NCI-H2227 treated with DMSO at 0.1 percent for 48 hours (cell line): ENCODE measurements at regions not wholly inside any gene's neighbourhood (a gene's known extent, or its start where the extent isn't known, plus 50 kb on each side); places are given as distances from the start of the nearest gene placed in this dataset.
A peak's percentile ranks its signal among the peaks of the same experiment; 100 is the strongest.

Source experiments
- DNase-seq: peaks from one replicate; lab custom pipeline; 2025; lab: John Stamatoyannopoulos, UW

DNA sequence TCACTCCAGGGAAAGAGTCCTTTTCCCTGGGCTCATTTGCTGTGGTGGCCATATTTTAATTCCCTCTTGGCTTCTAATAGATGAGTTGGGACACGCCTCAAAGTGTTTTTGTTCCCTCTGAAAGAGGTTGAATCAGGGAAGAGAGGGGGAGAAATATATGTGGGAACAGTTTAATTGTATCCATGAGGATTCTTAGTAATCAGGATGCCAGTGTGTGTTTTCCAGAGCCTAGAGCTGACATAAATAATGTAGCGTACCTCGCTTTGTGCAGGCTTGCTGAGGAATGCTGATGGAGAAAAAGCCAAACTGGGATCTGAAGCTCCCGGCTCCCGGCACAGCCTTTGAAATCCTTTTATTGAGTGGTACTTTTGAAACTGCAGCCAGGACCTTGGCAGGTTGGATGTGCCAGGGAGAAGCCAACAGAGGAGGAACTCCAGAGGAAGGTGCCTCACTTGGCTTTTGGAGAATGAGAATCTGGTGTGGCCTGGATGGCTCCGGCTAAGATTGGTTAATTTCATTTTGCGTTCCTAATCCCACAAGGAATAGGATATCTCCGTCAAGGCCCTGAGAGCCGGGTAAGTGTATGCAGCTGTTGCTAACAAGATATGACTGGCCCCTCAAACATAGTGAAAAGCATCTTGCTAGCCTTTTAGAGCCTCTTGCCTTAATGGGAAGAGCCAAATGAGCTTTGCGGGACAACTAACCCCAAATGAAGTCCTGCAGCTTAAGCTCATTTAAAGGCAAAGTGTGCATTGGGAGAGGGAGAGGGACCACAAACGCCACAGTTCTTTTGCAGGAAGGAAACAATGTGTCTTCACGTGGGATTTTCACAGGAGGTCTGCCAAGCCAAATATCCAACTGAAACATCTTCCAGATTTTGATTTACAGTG lies 471.1 kb upstream of the WWC1 start:
- DNase-seq, result no peak

DNA sequence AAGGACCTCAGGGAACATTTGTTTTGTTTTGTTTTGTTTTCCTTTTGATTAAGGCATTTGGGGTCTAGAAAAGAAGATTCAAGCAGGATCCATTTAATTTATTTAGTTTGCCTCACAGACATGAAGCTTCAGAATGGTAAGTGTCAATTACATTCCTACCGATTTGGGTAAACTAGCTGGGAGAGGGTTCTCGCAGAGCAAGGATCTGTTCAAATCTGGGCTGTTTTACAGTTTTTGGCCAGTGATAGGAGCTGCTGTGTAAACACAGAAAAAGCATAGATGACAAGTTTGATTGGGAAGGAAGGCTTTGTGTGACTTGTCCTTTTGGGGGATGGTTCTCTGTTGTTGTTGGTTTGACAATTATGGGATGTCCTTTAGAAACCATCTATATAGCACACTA lies 470.3 kb upstream of the WWC1 start:
- no peak for DNase-seq

DNA sequence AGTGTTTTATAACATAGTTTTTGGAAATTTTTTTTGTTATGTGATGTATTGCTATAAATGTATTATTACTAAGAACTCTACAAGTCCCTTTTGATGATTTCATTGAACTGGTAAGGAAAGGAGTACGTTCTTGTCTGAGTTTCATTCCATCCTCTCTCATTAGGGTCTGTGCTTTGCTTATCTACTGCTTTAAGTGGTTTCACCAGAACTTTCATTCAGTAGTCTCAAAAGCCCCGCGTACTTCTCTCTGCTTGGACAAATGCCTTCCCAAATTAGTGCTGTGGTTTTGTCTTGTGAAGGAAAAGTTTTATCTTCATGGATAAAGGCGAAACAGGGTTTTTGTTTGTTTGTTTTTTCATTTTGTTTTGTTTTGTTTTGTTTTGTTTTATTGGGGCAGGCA lies 469.8 kb upstream of the WWC1 start:
- no peak for DNase-seq

DNA sequence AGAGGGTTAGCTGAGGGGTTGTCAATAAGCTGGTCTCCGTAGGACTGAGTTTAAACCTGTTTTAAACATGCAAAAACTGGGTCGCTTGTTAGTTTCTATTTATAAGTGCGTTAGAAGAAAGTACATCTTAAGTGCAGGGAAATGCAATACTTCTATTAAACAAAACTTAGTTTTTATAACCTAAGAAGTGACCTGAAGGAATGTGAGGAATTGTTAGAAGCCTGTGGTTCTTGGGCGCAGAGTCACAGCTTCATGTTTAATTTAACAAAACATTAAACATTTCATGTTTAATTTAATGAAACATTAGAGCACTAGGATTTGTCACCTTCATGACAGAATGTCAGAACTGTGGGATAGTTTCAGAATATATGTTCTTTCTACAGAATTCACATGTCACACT lies 469.2 kb upstream of the WWC1 start:
- no peak for DNase-seq

DNA sequence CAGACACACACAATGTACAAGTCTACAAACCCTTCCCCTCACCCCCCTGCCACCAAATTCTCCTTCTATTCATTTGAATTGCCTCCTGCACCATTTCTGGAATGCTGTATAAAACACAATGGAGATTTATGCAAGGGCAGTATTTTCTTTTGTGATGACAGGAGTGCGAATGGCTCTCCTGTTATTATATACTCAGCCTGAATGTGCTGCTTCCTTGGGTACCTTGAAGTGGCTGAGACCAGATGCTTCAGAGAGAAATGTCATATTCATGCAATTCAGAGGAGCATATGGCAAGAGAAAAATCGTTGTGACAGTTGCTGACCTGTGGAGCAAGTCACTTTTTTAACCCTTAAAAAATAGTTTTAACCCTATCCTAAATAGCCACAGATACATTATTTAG lies 468.0 kb upstream of the WWC1 start:
- DNase-seq, result peak; percentile 15

DNA sequence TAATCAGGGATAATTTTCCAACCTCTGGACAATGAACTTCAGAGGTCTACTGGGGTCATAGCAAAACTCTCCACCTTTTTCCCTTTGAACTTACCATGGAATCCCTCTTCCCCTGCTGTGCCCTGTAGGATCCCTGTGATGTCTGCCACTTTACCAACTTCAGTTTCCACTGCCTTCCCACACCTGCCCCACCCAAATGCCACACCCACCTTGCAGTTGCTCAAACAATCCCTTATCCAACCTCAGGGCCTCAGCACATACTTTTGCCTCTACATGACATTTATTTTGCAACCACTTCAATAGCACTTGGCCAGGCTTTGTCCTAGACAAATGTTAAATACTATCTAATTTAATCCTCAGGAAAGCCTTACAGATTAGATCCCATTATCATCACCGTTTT lies 463.7 kb upstream of the WWC1 start:
- no peak for DNase-seq

DNA sequence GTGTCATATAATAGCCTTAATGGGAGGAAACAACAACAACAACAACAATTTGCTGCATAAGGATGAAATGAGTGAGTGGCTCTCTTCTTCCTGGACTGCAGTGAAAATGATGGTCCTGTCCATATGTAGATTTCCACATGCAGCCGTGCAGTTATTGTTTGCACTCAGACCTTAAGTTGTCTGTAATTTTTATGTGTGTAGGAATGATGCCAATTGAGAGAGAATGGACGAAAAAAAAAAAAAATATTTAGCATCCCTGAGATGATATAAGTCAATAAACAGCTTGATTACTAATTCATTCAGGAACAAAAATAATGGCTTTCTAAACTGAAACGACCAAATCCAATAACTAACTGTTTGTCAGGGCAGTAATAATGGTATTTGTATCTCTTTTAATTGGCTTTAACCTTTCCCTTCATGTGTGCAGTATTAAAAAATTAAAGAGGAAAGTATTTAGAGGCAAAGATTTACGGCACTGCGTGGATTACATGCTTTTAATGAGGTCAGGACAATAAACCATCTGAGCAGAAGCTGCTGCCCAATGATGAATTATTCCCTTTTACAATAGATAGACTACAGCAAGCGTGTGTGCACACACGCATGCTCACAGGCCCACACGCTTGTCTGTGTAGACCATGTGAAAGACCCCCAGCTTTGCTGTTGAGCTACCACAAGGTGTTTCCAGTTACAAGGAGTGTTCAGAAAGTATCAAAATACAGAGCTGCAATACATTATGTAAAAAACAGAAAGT lies 459.5 kb upstream of the WWC1 start:
- no peak for DNase-seq

DNA sequence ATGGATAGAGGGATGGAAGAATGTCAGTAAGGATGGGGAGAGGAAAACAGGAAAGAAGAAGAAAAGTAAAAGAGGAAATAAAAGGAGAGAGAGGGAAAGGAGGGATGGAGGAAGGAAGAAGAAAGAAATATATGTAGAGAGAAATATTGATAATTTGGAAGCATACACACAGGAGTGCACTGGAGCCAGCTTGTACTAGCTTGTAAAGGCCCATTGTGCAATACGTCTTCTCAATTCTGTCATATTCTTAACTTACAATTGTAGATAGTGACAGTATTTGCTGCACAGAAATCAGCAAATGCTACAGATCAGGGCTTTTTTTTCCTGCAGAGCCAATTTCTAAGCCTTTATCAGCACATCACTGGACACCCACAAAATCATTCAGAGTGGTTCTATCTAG lies 458.8 kb upstream of the WWC1 start:
- DNase-seq, result no peak

DNA sequence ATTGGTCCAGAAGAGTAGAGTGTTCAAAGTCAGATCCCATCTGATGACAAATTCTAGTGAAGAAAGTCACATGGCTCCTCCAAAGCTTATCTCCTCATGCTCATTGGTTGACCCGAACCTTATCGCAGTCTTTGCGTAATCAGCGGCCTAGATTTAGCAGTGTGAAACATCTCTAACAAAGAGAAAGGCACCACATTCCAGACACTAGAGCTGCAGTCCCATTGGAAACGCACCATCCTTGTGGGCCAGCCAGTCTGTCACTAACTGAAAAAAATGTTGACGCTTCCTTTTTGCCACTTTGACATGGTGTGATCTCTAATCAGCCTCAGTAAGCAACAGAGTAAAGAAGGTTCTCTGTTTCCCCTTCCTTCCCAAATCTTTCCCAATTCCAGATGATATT lies 458.0 kb upstream of the WWC1 start:
- DNase-seq, result no peak

DNA sequence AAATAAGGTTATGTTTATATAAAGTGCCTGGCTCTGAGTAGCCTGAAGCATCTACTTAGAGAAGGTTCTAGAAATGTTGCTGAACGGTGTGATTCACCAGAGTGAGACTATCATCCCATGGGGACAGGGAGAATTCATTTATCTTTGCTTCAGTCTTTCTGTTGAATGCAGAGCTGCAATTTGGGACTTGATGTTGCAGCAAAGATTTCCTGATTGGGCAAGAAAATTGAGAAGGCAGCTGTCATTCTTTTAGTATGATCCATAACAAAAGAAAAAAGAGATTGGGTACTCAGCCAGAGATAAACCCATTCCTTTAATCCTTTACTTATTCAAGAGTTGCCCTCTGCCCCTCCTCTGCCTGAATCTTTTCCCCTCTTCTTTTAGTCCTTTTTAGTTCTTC lies 456.3 kb upstream of the WWC1 start:
- no peak for DNase-seq

DNA sequence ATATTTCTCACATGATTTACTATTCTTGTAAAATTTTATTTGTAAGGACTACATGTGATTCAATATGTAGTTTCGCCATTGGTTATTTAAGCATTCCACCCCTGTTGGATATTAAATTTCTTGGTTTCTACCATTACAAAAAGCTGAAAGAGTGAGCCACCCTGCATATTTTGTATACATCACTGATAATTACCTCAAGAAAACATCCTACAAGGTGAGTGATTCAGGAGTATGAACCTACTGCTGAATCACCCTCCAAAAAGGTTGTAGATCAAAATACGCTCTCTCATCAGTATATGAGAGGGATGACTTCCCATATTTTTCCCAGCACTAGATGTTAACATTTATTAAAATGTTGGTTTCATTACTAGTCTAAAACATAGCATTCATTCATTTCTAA lies 454.3 kb upstream of the WWC1 start:
- no peak for DNase-seq

DNA sequence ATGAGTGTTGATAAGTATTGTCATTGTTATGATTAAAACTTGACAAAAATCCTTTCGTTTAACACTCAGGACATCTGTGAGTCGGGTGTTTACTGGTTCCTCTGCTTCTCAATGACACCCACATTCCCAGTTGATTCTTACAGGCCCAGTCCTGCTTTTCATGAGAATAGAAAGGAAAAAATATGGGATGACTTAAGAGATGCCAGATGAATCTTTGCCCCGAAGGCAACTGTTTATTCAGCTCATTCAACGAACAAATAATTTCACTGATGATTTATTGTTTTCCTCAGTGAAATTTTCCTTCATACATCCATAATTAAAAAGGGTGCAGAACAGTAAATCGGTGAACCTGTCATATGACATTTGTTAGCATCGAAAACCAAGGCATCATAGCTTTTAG lies 452.4 kb upstream of the WWC1 start:
- DNase-seq, result no peak

DNA sequence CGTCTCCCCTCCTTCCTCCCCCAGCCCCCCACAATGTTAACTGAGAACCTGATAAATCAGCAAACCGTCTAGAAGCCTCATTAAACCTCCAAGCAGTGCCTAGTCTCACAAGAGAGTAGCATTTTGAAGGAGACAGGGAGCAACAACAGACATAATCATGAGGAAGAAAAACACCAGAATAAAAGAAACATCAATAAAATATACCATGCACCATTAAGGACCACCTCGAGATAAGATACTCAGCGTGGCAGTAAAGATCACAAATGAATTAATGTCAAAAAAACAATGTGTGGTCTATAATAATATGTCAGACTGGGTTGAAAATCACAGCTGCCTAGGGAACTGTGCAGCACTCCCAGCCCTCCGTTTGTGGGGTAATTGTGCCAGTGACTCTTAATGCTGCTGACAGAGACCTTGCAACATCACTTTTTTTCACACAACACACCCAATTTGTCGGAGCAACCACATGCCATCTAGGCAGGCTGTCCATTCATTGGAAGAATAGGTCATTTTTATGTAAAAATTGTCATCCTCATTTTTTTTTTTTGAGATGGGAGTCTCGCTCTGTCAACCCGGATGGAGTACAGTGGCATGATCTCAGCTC lies 450.8 kb upstream of the WWC1 start:
- peak; percentile 49 for DNase-seq

DNA sequence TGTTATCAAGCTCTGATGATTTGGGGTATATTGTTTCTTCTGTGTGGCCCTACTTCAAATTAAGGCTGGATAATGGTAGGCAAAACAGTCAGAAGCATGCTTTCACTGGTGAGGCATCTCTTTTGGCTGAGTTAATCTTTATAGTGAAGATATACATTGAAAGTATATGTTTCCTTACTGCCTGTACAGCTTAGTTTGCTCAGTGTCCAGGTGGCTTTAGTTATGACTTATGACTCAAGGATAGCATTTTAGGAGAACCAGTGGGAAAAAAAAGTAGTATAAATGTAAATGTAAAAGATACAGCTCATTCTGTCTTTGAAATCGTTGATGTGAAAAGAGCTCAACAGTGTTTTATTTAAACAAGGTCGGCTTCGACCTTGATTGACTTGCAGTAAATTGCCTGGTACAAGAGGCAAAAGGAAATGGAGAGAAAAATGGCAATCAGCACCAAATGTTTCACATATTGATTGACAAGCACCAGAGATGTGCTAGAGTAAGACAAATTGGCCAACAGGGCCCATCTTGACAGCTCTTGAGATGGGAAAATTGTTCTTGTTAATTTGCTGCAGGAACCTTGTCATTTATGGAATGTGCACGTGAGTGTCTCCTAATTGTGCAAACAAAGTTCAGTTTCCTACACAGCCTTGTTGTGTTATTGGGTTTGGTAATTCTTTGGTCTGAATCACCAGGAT lies 447.4 kb upstream of the WWC1 start:
- peak; percentile 9 for DNase-seq

DNA sequence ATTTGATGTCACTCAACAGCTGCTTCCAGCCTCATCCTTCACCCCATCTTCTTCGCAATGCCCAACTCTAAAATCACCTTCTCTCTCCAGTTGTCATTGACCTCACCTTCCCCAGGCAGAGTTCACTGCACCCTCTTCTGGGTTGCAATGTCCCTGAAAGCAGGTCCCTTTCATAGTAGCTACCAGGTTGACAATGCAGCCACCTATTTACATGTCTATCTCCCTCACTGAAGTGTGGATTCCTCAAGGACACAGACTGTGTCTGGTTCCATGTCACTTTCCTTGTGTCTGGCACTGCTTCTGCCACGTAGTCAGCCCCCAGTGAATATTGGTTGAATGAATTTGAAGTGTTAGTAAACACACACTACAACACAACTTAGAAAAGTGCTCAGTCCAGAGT lies 445.5 kb upstream of the WWC1 start:
- DNase-seq, result no peak

DNA sequence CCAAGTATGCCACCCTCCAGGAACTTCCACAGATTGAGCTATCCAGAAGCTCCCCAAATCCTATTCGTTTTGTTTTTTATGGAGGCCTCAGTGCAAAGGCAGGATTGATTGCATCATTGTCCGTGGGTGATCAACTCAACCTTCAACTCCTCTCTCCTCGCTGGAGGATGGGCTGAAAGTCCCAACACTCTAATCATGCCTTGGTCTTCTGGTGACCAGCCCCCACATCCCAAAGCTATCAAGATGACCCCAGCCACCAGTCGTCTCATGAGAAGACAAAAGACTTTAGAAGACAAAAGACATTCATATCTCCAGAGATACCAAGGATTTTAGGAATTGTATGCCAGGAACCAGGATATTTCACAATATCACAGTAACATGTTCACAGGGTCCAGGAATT lies 441.6 kb upstream of the WWC1 start:
- no peak for DNase-seq

DNA sequence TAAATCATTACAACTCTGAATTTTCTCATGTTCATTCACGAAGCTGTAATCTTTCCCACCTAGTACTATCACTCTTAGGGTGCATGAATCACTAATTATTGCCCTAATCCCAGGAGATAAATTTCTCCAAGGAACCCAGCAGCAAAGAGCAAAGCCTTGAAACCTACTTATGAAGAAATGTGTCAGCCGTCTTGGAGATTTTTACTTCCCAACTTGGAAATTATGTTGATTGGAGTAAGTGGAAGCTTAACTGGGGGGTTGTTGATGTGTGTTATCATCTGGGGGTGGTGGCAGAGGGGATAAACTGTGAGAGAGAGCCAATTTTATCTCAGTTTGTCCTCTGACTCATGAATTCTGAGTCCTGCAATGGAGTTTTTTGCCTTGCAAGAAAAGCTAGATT lies 440.5 kb upstream of the WWC1 start:
- DNase-seq, result no peak

DNA sequence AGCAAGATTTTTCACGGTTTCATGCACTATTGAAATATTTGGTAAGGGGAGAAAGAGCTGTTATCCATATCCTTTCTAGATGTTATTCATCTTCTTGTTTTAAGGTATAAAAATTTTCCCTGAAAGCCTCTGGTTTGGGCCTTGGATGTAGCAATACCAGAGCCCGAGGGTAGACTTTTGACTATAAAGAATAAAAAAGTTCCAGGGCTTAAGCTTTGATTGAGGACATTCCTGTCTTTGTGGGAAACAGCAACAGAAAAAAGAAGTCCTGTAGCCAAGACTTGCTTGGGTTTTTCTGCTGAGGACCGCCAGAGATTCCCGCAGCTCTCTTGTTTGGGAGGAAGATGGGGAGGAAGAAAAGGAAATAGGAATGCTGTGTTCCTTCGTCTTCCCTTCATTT lies 440.0 kb upstream of the WWC1 start:
- DNase-seq, result no peak

DNA sequence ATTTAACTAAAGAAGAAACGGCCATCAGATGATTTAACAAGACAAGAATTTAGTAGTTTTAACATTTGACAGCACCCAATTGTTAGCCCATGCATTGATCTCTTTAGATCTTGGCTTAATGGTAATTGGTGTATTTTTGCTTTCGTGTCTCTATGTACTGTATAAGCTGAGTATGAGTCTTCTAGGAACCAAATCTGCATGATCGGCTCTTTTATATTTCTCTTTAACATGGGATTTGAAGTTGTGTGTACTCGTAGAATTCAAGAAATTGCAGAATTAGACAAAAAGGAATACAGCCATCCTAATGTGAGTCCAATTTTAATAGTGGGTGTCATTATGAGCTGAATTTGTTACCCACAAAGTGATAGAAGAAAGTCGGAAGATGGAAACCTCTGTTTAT lies 438.9 kb upstream of the WWC1 start:
- no peak for DNase-seq

DNA sequence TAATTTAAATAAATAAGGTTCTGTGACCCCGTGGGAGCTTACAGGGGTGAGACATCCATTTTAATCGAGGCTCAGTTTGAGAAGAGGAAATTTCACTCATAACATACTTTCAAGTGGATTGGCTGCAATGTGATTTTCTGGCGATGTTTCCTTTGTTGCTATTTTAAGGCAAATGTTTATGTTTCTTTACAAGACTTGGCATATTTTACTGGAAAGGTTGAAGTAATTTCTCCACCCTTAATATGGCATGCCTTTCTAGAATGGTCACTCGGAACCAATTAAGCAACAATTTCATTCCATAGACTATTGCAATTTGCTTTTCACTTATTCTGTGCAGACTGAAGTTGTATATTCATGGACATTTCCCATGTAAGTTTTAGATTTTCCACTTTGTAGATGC lies 438.0 kb upstream of the WWC1 start:
- DNase-seq, result no peak

DNA sequence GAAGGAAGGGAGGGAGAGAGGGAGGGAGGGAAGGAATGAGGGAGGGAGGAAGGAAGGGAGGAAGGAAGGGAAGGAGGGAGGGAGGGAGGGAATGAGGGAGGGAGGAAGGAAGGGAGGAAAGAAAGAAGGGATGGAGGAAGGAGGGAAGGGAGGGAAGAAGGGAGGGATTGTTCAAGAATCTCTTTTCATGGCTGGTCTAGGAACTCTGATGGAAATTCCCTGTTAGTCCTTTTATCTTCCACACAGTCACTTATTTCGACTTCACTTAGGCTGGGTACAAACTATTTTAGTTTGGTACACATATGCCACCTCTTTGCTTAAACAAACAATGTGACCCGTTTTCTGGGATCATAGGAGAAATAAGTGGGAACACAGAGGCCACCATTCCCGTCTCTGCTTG lies 435.6 kb upstream of the WWC1 start:
- no peak for DNase-seq

DNA sequence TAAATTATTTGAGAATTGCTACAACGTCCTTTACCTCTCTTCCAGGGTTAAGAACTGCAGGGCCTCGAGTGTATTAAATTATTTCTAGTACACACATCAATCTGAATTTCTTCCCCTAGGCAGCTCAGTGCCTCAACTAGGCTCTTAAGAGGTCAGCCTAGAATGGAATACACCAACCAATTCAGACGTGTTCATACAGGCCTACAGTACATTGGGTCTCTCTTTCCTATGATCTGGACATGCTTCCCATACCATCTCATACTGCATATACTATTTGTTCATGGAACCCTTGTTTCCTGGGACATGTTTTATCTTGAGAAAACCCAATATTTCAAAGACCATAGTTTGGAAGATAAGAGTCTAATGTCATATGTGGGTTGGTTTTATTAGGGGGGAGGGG lies 434.1 kb upstream of the WWC1 start:
- no peak for DNase-seq
